ENCODE measurements at regions not wholly inside any gene's neighbourhood (a gene's known extent, or its start where the extent isn't known, plus 50 kb on each side); places are given as distances from the start of the nearest gene placed in this dataset.
"Not testable (repeated sequence)": the region's sequence is repeated elsewhere in the genome, so short reads cannot be mapped to it uniquely, and the experiment has no call there.

GRCh38 chr13:26895808-26896466 is 135.4 kb upstream of the GPR12 start:
- DNase-seq = no peak

GRCh38 chr13:26895081-26895807 is 134.7 kb upstream of the GPR12 start:
- no peak for DNase-seq

- no peak for DNase-seq
Observed at GRCh38 chr13:26888632-26889031, 128.0 kb upstream of the GPR12 start.

GRCh38 chr13:26887594-26887993 is 127.0 kb upstream of the GPR12 start:
- DNase-seq = no peak

- no peak for DNase-seq
Observed at GRCh38 chr13:26883613-26884257, 123.1 kb upstream of the GPR12 start.

GRCh38 chr13:26882731-26883130 is 122.1 kb upstream of the GPR12 start:
- DNase-seq = no peak

- DNase-seq = no peak
Observed at GRCh38 chr13:26881154-26881553, 120.6 kb upstream of the GPR12 start.

- DNase-seq = no peak
Observed at GRCh38 chr13:26880735-26881134, 120.1 kb upstream of the GPR12 start.

GRCh38 chr13:26878438-26878837 is 117.9 kb upstream of the GPR12 start:
- no peak for DNase-seq

- no peak for DNase-seq
Observed at GRCh38 chr13:26873386-26873698, 112.8 kb upstream of the GPR12 start.

- no peak for DNase-seq
Observed at GRCh38 chr13:26872525-26873385, 112.2 kb upstream of the GPR12 start.

- DNase-seq = peak; percentile 19 to 35
Observed at GRCh38 chr13:26867451-26868091, 107.0 kb upstream of the GPR12 start.

- no peak for DNase-seq
Observed at GRCh38 chr13:26864576-26864975, 104.0 kb upstream of the GPR12 start.

- peak in 1 of 2 donors; percentile 17 for DNase-seq
Observed at GRCh38 chr13:26861941-26862340, 101.4 kb upstream of the GPR12 start.

GRCh38 chr13:26855921-26856320 is 95.3 kb upstream of the GPR12 start:
- DNase-seq = no peak

GRCh38 chr13:26855071-26855470 is 94.5 kb upstream of the GPR12 start:
- no peak for DNase-seq

- no peak for DNase-seq
Observed at GRCh38 chr13:26853323-26853722, 92.7 kb upstream of the GPR12 start.

- no peak for DNase-seq
Observed at GRCh38 chr13:26847281-26847680, 86.7 kb upstream of the GPR12 start.

GRCh38 chr13:26845063-26845462 is 84.5 kb upstream of the GPR12 start:
- DNase-seq = not testable (repeated sequence)

- DNase-seq = no peak
Observed at GRCh38 chr13:26839682-26840081, 79.1 kb upstream of the GPR12 start.

- no peak for DNase-seq
Observed at GRCh38 chr13:26838821-26839220, 78.2 kb upstream of the GPR12 start.

- DNase-seq = no peak
Observed at GRCh38 chr13:26837997-26838396, 77.4 kb upstream of the GPR12 start.

All from right lung (tissue), 2 donors.